ENCODE measurements at regions not wholly inside any gene's neighbourhood (a gene's known extent, or its start where the extent isn't known, plus 50 kb on each side); places are given as distances from the start of the nearest gene placed in this dataset.
"Not testable (repeated sequence)": the region's sequence is repeated elsewhere in the genome, so short reads cannot be mapped to it uniquely, and the experiment has no call there.

- intact Hi-C loops (cut with DNase I) = no loop called here
- H3K4me1 ChIP-seq = peaks cover 11% of the 10 kb centered on the region
- peak; percentile 38 for ATAC-seq
- TF ChIP-seq, protein P1, sequence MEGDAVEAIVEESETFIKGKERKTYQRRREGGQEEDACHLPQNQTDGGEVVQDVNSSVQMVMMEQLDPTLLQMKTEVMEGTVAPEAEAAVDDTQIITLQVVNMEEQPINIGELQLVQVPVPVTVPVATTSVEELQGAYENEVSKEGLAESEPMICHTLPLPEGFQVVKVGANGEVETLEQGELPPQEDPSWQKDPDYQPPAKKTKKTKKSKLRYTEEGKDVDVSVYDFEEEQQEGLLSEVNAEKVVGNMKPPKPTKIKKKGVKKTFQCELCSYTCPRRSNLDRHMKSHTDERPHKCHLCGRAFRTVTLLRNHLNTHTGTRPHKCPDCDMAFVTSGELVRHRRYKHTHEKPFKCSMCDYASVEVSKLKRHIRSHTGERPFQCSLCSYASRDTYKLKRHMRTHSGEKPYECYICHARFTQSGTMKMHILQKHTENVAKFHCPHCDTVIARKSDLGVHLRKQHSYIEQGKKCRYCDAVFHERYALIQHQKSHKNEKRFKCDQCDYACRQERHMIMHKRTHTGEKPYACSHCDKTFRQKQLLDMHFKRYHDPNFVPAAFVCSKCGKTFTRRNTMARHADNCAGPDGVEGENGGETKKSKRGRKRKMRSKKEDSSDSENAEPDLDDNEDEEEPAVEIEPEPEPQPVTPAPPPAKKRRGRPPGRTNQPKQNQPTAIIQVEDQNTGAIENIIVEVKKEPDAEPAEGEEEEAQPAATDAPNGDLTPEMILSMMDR (IDR thresholded peaks at IDR 0.05) = no peak
- DNase-seq = no peak
- peak overlapping the region; percentile 24 for H3K27ac ChIP-seq
- peak overlapping the region; percentile 48 for H3K4me3 ChIP-seq
- H3K9me3 ChIP-seq = no peaks in the 10 kb centered on the region
- H3K27me3 ChIP-seq = no peaks in the 10 kb centered on the region
- H3K36me3 ChIP-seq = no peaks in the 10 kb centered on the region
Measured at GRCh38 chr6:85865420-85866369, 223.0 kb upstream of the SYNCRIP start.

- Histone ChIP-seq H3K4me1 (peaks cover 11% of the 10 kb centered on the region), H3K9me3 (no peaks in the 10 kb centered on the region), H3K36me3 (no peaks in the 10 kb centered on the region), H3K27ac (no peak overlapping the region), H3K4me3 (no peak overlapping the region), H3K27me3 (no peaks in the 10 kb centered on the region)
- DNase-seq (no peak), ATAC-seq (no peak)
- TF ChIP-seq, protein P1 (IDR thresholded peaks at IDR 0.05) = no peak
- intact Hi-C loops (cut with DNase I) = no loop called here
Measured at GRCh38 chr6:85864453-85865401, 222.0 kb upstream of the SYNCRIP start.

- DNase-seq (no peak), ATAC-seq (no peak)
- TF ChIP-seq, protein P1 (IDR thresholded peaks at IDR 0.05) = no peak
- Histone ChIP-seq H3K27me3 (no peaks in the 10 kb centered on the region), H3K9me3 (no peaks in the 10 kb centered on the region), H3K27ac (no peak overlapping the region), H3K4me1 (no peaks in the 10 kb centered on the region), H3K4me3 (no peak overlapping the region), H3K36me3 (no peaks in the 10 kb centered on the region)
- intact Hi-C loops (cut with DNase I) = no loop called here
Measured at GRCh38 chr6:85856235-85856634, 213.5 kb upstream of the SYNCRIP start.

DNA sequence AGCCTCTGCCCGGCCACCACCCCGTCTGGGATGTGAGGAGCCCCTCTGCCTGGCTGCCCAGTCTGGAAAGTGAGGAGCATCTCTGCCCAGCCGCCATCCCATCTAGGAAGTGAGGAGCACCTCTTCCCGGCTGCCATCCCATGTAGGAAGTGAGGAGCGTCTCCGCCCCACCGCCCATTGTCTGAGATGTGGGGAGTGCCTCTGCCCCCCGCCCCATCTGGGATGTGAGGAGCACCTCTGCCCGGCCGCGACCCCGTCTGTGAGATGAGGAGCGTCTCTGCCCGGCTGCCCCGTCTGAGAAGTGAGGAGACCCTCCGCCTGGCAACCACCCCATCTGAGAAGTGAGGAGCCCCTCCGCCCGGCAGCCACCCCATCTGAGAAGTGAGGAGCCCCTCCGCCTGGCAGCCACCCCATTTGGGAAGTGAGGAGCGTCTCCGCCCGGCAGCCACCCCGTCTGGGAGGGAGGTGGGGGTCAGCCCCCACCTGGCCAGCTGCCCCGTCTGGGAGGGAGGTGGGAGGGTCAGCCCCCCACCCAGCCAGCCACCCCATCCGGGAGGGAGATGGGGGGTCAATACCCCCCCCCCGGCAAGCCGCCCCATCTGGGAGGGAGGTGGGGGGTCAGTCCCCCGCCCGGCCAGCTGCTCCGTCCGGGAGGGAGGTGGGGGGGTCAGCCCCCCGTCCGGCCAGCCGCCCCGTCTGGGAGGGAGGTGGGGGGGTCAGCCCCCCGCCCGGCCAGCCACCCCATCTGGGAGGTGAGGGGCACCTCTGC lies 195.8 kb upstream of the SYNCRIP start:
- H3K36me3 ChIP-seq; ATAC-seq; H3K27me3 ChIP-seq; intact Hi-C loops (cut with DNase I); H3K27ac ChIP-seq; H3K4me3 ChIP-seq; H3K9me3 ChIP-seq; H3K4me1 ChIP-seq: not testable (repeated sequence)
- DNase-seq = peak; percentile 46

DNA sequence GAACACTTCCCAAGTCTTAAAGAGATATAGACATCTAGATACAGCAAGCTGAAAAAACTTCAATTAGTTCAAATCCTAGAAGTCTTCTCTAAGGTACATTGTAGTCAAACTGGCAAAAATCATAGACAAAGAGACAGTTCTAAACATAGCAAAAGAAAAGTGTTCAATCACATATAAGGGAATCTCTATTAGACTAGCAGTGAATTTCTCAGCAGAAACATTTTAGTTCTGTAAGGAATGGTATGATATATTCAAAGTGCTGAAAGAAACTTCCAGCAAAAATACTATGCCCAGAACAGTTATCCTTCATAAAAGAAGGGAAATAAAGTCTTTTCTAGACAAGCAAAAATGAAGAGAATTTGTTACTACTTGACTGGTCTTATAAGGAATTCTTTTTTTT lies 186.3 kb upstream of the SYNCRIP start:
- intact Hi-C loops (cut with DNase I) = no loop called here
- TF ChIP-seq, protein P1 (IDR thresholded peaks at IDR 0.05) = no peak
- ATAC-seq = no peak

More for the DNA sequence above, 186.3 kb upstream of the SYNCRIP start:
- H3K27me3 ChIP-seq = no peaks in the 10 kb centered on the region
- no peak for DNase-seq
- peaks cover 9% of the 10 kb centered on the region for H3K9me3 ChIP-seq
- no peaks in the 10 kb centered on the region for H3K4me1 ChIP-seq
- no peak overlapping the region for H3K4me3 ChIP-seq
- no peaks in the 10 kb centered on the region for H3K36me3 ChIP-seq
- H3K27ac ChIP-seq = no peak overlapping the region
